ENCODE measurements at regions not wholly inside any gene's neighbourhood (a gene's known extent, or its start where the extent isn't known, plus 50 kb on each side); places are given as distances from the start of the nearest gene placed in this dataset.
"Not testable (repeated sequence)": the region's sequence is repeated elsewhere in the genome, so short reads cannot be mapped to it uniquely, and the experiment has no call there.

DNA sequence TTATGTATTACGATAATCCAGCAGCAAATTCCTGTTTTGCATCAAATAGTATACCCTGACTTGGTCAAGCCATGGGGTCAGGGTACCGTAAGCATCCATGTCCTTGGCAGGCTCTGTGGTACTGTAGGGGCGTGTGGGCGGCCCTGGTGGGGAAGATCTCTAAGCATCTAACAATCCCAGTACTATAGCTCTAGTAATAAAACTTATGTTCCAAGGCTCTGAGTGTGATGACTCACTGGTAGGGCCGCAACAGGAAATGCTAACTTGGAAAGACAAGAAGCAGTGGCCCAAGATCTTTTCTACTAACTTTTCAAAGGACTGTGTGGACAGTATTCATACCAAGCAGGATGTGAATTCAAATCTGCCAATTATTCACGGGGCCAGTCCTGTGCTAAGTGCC lies 63.8 kb downstream of the CLEC18A start:
- DNase-seq (ENCODE audit: low read depth), result not testable (repeated sequence)

DNA sequence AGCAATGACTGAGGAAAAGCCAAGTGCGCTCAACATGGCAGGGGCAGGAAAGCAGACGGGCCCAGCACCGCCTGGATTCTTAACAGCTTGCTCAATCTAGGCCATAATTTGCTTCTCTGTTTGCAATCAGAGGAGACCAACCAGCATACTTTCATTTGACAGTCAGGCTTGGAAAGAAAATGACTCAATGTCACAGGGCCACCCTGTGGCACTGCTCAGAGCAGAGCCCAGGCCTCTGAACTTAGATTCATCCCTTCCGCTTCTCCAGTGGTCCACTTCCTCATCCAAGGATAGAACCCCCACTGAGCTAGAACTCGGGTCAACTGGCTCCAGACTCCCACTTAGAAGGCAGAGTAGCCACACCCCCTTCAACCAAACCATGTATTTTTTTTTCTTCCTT lies 65.6 kb downstream of the CLEC18A start:
- DNase-seq (ENCODE audit: low read depth), result peak; percentile 19

DNA sequence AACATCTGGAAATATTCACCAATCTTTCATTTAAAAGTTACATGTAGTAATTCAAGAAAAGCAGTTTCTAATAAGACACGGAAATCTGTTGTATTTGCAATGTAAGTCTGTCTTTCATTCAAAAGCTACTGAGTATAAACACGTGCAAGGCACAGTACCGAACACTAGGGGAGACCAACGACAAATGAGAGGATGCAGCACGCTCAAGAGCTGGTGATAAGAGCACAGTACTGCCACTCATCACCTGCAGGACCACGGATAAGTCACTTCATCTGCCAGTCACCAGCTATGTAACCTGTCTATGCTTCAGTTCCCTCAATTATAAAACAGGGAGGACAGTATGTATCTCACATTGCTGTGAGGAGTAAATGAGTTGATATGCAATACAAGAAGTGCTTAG lies 67.1 kb downstream of the CLEC18A start:
- DNase-seq (ENCODE audit: low read depth), result no peak

DNA sequence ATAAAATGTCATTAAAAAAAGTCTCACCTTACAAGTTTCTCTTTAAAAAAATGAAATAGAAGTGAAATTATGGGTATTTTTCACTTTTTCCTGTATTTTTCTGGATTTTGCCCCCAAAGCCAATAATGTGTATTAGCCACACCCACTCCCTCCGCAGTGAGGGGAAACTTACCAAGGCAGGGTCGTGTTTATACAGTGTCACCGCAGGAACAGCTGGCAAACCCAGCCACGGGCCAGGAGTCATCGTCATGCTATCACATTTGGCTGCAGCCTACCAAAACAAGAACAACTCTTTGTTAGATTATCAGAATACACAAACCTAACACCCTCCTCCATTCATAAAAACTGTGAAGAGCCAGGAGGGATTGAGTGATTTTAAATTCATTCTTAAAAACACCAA lies 72.1 kb downstream of the CLEC18A start:
- DNase-seq (ENCODE audit: low read depth), result not testable (repeated sequence)

DNA sequence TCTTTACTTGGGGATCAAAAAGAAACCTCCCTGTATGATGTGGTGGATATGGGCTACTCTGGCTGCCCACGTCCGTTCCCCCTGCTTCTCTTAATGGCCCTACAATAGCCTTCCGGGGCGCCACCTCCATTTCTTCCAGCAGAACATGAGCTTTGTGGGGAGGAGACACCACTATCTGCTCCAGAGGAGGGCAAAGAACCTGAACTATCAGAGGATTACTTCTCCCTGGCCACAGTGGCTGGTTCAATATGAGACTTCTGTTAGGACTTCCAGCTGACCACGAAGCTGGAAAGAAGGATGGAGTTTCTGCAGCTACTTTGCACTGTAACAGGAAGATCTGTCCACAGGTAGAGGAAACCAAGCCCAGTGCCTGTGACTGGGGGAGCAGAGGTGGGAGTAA lies 72.8 kb downstream of the CLEC18A start:
- DNase-seq (ENCODE audit: low read depth), result not testable (repeated sequence)

GRCh38 chr16:70026165-70026854 lies 75.2 kb downstream of the CLEC18A start:
- DNase-seq (ENCODE audit: low read depth), result peak; percentile 13

DNA sequence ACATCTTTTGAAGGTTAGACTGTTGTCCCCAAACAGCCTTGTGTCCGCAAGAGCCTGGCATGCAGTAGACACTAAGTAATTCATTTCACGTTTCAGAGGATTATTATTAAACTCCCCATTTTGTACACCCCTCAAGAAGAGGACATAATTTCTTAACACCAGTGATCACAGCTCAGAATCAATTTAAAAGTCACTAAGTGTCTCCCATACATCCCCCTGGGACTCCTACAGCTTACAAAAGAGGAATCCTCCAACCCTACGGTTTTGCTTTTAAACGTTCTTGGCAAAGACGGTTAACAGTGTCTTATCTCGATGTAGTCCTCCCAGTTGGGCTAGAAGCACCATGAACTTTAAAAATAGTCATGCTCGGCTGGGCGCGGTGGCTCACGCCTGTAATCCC lies 81.2 kb upstream of the PDPR start:
- not testable (repeated sequence) for DNase-seq (ENCODE audit: low read depth)

DNA sequence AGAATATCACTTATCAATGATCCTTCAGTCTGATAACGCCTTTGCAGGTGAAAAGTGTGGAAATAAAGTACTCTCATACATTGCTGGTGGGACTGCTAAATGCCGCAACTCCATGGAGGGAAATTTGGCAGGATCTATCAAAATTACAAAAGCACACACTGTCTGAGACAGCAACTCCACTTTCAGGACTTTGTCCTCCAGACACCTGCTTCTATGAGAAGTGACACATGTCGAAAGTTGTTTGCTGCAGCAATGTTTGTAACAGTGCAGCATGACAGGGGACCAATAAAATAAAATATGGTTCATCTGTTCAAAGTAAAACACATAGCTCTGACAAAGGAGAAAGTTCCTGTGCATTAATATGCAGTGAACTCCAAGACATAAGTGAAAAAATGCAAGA lies 76.2 kb upstream of the PDPR start:
- DNase-seq (ENCODE audit: low read depth), result not testable (repeated sequence)

DNA sequence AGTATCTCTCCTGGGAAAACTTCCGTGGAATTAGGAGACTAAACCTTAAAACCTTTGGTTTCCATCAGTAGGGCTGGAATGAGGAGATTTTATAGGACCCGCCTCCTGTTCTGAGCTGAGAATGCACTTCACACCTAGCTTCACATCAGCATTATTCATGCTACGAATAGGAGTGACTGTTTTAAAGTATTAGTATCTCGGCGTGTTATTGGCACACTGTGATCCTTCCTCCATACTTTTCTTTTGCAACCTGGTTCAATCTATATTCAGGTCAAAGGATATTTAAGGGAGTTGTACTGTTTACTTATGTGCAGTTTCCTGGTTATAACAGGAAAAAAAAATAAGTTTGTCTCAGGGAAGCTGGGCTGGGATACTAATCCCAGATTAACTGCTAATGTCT lies 73.6 kb upstream of the PDPR start:
- DNase-seq (ENCODE audit: low read depth), result not testable (repeated sequence)

DNA sequence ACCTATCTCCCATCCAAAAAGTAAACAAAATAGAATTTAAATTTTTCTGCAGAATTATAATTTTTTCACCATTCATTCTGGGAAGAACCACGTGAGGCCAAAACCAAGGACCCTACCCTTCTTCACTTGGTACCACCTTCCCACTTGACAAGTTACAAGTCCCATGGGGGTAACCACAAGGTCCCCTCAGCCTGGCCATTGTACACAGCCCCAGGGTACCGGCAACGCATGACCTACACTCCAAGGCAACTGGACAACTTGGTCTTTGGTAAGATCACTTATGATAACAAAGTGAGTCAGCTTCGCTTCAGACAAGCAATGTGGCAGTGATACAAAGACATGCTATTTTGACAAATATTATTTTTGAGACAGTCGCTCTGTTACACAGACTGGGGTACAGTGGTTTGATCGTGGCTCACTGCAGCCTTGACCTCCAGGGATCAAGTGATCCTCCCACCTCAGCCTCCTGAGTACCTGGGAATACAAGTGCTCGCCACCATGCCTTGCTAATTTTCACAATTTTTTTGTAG lies 70.5 kb upstream of the PDPR start:
- DNase-seq (ENCODE audit: low read depth), result not testable (repeated sequence)

DNA sequence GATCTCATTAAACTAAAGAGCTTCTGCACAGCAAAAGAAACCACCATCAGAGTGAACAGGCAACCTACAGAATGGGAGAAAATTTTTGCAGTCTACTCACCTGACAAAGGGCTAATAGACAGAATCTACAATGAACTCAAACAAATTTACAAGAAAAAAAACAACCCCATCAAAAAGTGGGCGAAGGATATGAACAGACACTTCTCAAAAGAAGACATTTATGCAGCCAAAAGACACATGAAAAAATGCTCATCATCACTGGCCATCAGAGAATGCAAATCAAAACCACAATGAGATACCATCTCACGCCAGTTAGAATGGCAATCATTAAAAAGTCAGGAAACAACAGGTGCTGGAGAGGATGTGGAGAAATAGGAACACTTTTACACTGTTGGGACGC lies 67.6 kb upstream of the PDPR start:
- DNase-seq (ENCODE audit: low read depth), result not testable (repeated sequence)

GRCh38 chr16:70048083-70048482 lies 66.0 kb upstream of the PDPR start:
- not testable (repeated sequence) for DNase-seq (ENCODE audit: low read depth)

- not testable (repeated sequence) for DNase-seq (ENCODE audit: low read depth)
These were observed 56.1 kb upstream of the PDPR start for GRCh38 chr16:70058056-70058455.

DNA sequence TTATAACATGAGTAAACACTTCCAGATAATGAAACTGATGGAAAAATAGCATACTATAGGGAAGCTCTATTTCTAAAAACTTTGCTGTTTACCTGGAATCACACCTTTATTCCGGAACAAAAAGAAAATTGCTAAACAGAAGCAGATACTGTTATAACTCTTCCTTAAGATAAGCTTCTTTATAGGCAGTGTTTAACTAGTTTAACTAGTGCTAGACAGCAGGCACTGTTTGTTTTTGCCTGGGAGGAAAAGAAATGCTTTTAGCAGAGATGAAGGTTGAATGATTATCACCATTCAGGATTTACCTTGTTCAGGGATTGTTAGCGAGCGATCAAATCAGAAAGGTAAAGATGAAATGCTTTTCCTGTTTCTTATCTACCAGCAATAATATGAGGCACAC lies 54.7 kb upstream of the PDPR start:
- DNase-seq (ENCODE audit: low read depth), result not testable (repeated sequence)

DNA sequence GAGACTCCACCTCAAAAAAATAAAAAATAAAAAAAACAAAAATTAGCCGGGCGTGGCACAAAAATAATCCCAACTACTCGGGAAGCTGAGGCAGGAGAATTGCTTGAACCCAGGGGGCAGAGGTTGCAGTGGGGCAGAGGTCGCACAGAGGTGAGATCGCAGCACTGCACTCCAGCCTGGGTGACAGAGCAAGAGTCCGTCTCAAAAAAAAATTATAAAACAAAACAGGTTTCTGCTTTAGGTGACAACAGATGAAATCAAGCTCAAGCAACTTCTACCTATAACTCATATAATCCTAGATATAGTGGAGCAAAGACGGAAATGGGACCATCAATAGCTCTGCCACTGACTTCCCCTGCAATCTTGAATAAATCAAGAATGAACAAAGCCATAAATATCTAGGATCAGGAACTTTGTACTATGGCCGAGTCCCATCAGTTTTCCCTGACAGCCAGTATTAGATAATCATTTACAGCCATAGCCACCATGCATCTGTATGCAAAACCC lies 53.6 kb upstream of the PDPR start:
- not testable (repeated sequence) for DNase-seq (ENCODE audit: low read depth)

DNA sequence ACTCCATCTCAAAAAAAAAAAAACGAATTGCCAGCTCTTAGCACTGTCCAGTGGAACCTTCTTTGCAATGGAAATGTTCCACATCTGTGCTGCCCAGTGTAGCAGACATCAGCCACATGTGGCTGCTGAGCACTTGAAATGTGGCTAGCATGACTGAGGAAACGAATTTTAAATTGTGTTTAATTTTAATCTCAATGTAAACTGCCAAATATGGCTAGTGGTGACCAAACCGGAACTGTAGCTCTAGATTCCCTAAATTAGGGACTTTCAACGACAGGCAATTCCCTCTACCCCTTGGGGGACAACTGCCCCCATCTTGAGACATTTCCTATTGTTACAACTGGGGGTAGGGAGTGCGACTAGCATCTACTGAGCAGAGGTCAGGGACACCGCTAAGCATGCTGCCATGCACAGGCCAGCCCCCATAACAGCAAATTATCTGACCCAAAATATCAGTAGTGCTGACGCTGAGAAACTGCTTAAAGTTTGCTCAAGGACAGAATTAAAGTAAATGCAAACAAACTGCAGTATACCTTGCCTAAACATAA lies 52.4 kb upstream of the PDPR start:
- DNase-seq (ENCODE audit: low read depth), result not testable (repeated sequence)

DNA sequence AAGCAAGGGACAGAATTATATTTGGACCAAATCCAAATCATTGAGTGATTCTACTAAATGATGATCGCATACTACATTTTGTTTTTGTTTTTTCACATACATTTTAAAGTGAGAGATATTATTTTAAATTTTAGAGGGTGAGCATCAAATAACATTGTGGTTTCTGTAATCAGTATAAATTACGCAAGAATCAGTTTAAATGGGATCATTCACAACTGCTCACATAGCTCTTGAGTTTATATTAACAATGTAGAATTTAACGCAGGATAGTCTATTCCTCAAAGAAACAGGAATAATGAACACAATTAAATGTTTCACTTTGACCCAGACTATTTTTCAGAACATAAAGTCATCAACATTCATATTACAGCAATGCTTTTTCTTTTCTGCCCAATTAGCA lies 51.2 kb upstream of the PDPR start:
- DNase-seq (ENCODE audit: low read depth), result not testable (repeated sequence)

Data from GM04503 (cell line).